Liver (tissue), 3 donors: ENCODE measurements at regions not wholly inside any gene's neighbourhood (a gene's known extent, or its start where the extent isn't known, plus 50 kb on each side); places are given as distances from the start of the nearest gene placed in this dataset.

Source experiments
- FOXA1 ChIP-seq: IDR thresholded peaks from 2 replicates; pipeline ENCODE4 v1.6.1; 2016; ENCODE audit warnings: antibody characterized with exemption
- FOXA2 ChIP-seq: IDR thresholded peaks from 2 replicates; pipeline ENCODE4 v1.6.1; 2016; ENCODE audit warnings: antibody characterized with exemption
- GABPA ChIP-seq, 2 donors: IDR thresholded peaks in 1 of 2; conservative IDR thresholded peaks in 1 of 2; 2 replicates each; pipeline ENCODE4 v1.6.1; 2016; ENCODE audit warnings: antibody characterized with exemption in 2 of 2, mild to moderate bottlenecking in 1 of 2, moderate library complexity in 1 of 2
- JUND ChIP-seq, 2 donors: IDR thresholded peaks; 2 replicates each; pipeline ENCODE4 v1.6.1; 2016; ENCODE audit warnings: antibody characterized with exemption in 2 of 2
- NR2F2 ChIP-seq: IDR thresholded peaks from 2 replicates; pipeline ENCODE4 v1.6.1; 2016; ENCODE audit warnings: antibody characterized with exemption
- RAD21 ChIP-seq, 2 donors: IDR thresholded peaks; 2 replicates each; pipeline ENCODE4 v1.6.1; 2016; ENCODE audit warnings: antibody characterized with exemption in 2 of 2, mild to moderate bottlenecking in 2 of 2
- RXRA ChIP-seq, 2 donors: IDR thresholded peaks; 2 replicates each; pipeline ENCODE4 v1.6.1; 2017 to 2018; ENCODE audit warnings: antibody characterized with exemption in 2 of 2, mild to moderate bottlenecking in 1 of 2
- YY1 ChIP-seq: IDR thresholded peaks from 2 replicates; pipeline ENCODE4 v1.6.1; 2016; ENCODE audit warnings: antibody characterized with exemption, mild to moderate bottlenecking
- TF ChIP-seq, protein P1 (sequence below): fragments of 150-350 bp; IDR thresholded peaks from 2 replicates; pipeline ENCODE4 v1.5.1; 2017; ENCODE audit warnings: improper control_type of control experiment, low read depth, low read length; ENCODE audit not compliant: missing input control
- TF ChIP-seq, protein P2 (sequence below): IDR thresholded peaks from 2 replicates; pipeline ENCODE4 v1.6.1; 2016; ENCODE audit warnings: antibody characterized with exemption
- TF ChIP-seq, protein P3 (sequence below): IDR thresholded peaks from 2 replicates; pipeline ENCODE4 v1.6.1; 2016; ENCODE audit warnings: antibody characterized with exemption
- TF ChIP-seq, protein P4 (sequence below): IDR thresholded peaks from 2 replicates; pipeline ENCODE4 v1.6.1; 2016; ENCODE audit warnings: antibody characterized with exemption, mild to moderate bottlenecking
- donor health status: healthy.
- donor health status: healthy.

DNA sequence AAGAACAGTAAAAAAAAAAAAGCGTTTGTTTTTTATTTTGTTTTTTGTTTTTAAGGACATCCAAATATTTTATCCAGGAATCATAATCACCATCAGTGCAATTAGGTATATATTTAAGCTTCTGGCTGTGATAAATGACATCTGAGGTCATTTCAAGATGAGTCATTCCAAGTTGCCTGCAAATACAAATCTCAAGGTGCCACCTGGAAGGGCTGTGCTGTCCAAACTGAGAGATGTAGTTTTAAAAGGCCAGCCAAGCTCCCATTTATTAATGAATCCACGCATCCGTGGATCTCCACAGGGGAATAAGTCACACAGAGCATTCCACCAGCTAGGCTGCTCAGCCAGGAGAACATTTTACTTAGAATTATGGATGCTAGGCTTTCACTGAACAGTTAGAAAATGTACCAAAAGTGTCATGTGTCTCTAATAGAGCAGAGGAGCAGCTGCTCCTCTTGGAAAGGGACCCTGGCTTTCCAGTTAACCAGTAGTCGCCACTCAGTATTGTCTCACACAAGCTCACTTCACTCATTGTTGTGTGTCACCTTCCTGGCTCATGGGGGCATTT, 1151.4 kb upstream of the TMEM132C start:
- TF ChIP-seq, protein P1, sequence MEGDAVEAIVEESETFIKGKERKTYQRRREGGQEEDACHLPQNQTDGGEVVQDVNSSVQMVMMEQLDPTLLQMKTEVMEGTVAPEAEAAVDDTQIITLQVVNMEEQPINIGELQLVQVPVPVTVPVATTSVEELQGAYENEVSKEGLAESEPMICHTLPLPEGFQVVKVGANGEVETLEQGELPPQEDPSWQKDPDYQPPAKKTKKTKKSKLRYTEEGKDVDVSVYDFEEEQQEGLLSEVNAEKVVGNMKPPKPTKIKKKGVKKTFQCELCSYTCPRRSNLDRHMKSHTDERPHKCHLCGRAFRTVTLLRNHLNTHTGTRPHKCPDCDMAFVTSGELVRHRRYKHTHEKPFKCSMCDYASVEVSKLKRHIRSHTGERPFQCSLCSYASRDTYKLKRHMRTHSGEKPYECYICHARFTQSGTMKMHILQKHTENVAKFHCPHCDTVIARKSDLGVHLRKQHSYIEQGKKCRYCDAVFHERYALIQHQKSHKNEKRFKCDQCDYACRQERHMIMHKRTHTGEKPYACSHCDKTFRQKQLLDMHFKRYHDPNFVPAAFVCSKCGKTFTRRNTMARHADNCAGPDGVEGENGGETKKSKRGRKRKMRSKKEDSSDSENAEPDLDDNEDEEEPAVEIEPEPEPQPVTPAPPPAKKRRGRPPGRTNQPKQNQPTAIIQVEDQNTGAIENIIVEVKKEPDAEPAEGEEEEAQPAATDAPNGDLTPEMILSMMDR, result no peak
- TF ChIP-seq RAD21 (IDR thresholded peaks at IDR 0.05) (no peak), GABPA (IDR thresholded peaks at IDR 0.05 in 1 of 2, conservative IDR thresholded peaks at IDR 0.05 in 1 of 2) (no peak), YY1 (no peak), NR2F2 (no peak), FOXA2 (no peak), FOXA1 (no peak), RXRA (IDR thresholded peaks at IDR 0.05) (no peak), JUND (IDR thresholded peaks at IDR 0.05) (no peak)
- TF ChIP-seq, protein P2, sequence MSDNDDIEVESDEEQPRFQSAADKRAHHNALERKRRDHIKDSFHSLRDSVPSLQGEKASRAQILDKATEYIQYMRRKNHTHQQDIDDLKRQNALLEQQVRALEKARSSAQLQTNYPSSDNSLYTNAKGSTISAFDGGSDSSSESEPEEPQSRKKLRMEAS, result no peak
- TF ChIP-seq, protein P3, sequence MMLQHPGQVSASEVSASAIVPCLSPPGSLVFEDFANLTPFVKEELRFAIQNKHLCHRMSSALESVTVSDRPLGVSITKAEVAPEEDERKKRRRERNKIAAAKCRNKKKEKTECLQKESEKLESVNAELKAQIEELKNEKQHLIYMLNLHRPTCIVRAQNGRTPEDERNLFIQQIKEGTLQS, result no peak
- TF ChIP-seq, protein P4, sequence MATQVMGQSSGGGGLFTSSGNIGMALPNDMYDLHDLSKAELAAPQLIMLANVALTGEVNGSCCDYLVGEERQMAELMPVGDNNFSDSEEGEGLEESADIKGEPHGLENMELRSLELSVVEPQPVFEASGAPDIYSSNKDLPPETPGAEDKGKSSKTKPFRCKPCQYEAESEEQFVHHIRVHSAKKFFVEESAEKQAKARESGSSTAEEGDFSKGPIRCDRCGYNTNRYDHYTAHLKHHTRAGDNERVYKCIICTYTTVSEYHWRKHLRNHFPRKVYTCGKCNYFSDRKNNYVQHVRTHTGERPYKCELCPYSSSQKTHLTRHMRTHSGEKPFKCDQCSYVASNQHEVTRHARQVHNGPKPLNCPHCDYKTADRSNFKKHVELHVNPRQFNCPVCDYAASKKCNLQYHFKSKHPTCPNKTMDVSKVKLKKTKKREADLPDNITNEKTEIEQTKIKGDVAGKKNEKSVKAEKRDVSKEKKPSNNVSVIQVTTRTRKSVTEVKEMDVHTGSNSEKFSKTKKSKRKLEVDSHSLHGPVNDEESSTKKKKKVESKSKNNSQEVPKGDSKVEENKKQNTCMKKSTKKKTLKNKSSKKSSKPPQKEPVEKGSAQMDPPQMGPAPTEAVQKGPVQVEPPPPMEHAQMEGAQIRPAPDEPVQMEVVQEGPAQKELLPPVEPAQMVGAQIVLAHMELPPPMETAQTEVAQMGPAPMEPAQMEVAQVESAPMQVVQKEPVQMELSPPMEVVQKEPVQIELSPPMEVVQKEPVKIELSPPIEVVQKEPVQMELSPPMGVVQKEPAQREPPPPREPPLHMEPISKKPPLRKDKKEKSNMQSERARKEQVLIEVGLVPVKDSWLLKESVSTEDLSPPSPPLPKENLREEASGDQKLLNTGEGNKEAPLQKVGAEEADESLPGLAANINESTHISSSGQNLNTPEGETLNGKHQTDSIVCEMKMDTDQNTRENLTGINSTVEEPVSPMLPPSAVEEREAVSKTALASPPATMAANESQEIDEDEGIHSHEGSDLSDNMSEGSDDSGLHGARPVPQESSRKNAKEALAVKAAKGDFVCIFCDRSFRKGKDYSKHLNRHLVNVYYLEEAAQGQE, result no peak
